Transverse colon (tissue), 4 donors: ENCODE measurements at regions not wholly inside any gene's neighbourhood (a gene's known extent, or its start where the extent isn't known, plus 50 kb on each side); places are given as distances from the start of the nearest gene placed in this dataset.

ENCODE experiments used
- CTCF ChIP-seq, 5 experiments: fragments of 200-600 bp in 3 of 5; fragments of 450-650 bp in 2 of 5; sonication (generic) in 3 of 5; IDR thresholded peaks; 1 replicate in 2 of 5; 2 replicates in 3 of 5; pipeline ENCODE4 v1.5.1; 2016 to 2017; ENCODE audit warnings: antibody characterized with exemption in 5 of 5, inconsistent platforms in 3 of 5, mild to moderate bottlenecking in 2 of 5, moderate library complexity in 1 of 5
- POLR2A ChIP-seq: fragments of 450-650 bp; IDR thresholded peaks from one replicate; pipeline ENCODE4 v1.6.1; 2016; ENCODE audit warnings: antibody characterized with exemption, mild to moderate bottlenecking, moderate library complexity
- POLR2AphosphoS5 ChIP-seq, 3 donors: sonication (generic); formaldehyde crosslinking; IDR thresholded peaks; one replicate each; pipeline ENCODE4 v1.6.1; 2016; ENCODE audit warnings: antibody characterized with exemption in 3 of 3

GRCh38 chr7:68712956-68713495 lies 885.2 kb upstream of the AUTS2 start:
- no peak for TF ChIP-seq POLR2AphosphoS5 (IDR thresholded peaks at IDR 0.05)
- no peak for TF ChIP-seq POLR2A
- no peak for TF ChIP-seq CTCF (IDR thresholded peaks at IDR 0.05)
